Right cardiac atrium (tissue), 5 donors: ENCODE measurements at regions not wholly inside any gene's neighbourhood (a gene's known extent, or its start where the extent isn't known, plus 50 kb on each side); places are given as distances from the start of the nearest gene placed in this dataset.

Experiments used
- ATAC-seq, 2 donors: fragments of 200-7000 bp; cut with Tn5 transposase; one replicate each; pipeline versions ENCODE4 v1.8.0 to v1.9.1; 2020; ENCODE audit warnings: moderate library complexity in 2 of 2, mild to moderate bottlenecking in 1 of 2
- DNase-seq, 3 donors: peaks; one replicate each; pipeline ENCODE4 v3.0.0-alpha.2; 2020
- H3K27ac ChIP-seq: one replicate; pipeline ENCODE4 v1.5.1; 2013; ENCODE audit warnings: mild to moderate bottlenecking, low read length, control low read depth, moderate library complexity
- H3K27me3 ChIP-seq: one replicate; pipeline ENCODE4 v1.6.1; 2013; ENCODE audit not compliant: control insufficient read depth, insufficient read depth
- H3K4me1 ChIP-seq: one replicate; pipeline ENCODE4 v1.6.1; 2013; ENCODE audit warnings: low read length; ENCODE audit not compliant: control insufficient read depth, insufficient read depth
- H3K4me3 ChIP-seq: one replicate; pipeline ENCODE4 v1.5.1; 2013; ENCODE audit warnings: low read length, control low read depth
- H3K9me3 ChIP-seq: one replicate; pipeline ENCODE4 v1.6.1; 2013; ENCODE audit warnings: low read length; ENCODE audit not compliant: control insufficient read depth
- WGBS: extraction: QIAGEN DNeasy Blood & Tissue Kit; methylation state at CpG from one replicate; pipeline ENCODE4 v1.1.7; 2013; 5-methylcytosine and 5-hydroxymethylcytosine counted together
- intact Hi-C, 4 donors: fragments of 100-400 bp; cut with DNase I; formaldehyde crosslinking; loops; one replicate each; pipeline versions ENCODE4 v1.11.0 to v1.14.0; 2022 to 2023
- donor health status: healthy with polysubstance abuse.
- donor health status: DM: no; HTN: yes; CAD: no.
- donor health status: DM: no; HTN: no; CAD: no.
- donor health status: DM: no; HTN: yes; CAD: no; lungs with severe emphysema.
- donor health status: DM: yes; HTN: yes; CAD: no.

- no peak for ATAC-seq
- DNase-seq = no peak
- WGBS = 88% methylated on average over 5 of the region's 5 CpGs
- H3K9me3 ChIP-seq = no peaks in the 10 kb centered on the region
- intact Hi-C loops = no loop called here
- H3K4me1 ChIP-seq = no peaks in the 10 kb centered on the region
- no peak overlapping the region for H3K27ac ChIP-seq
- no peak overlapping the region for H3K4me3 ChIP-seq
- H3K27me3 ChIP-seq = no peaks in the 10 kb centered on the region
Observed at GRCh38 chr2:17995593-17995992, 117.1 kb downstream of the KCNS3 start.
